Body of pancreas (tissue), 4 donors: ENCODE measurements at regions not wholly inside any gene's neighbourhood (a gene's known extent, or its start where the extent isn't known, plus 50 kb on each side); places are given as distances from the start of the nearest gene placed in this dataset.

Source experiments
- CTCF ChIP-seq, 7 experiments: fragments of 450-650 bp in 4 of 7; fragments of 200-600 bp in 3 of 7; sonication (generic) in 3 of 7; IDR thresholded peaks; one replicate each; pipeline ENCODE4 v1.5.1; 2016 to 2019; ENCODE audit warnings: antibody characterized with exemption in 7 of 7
- POLR2A ChIP-seq, 3 donors: fragments of 450-650 bp; IDR thresholded peaks; one replicate each; pipeline ENCODE4 v1.6.1; 2016; ENCODE audit warnings: antibody characterized with exemption in 3 of 3, mild to moderate bottlenecking in 2 of 3

- no peak for TF ChIP-seq CTCF (IDR thresholded peaks at IDR 0.05)
- no peak for TF ChIP-seq POLR2A (IDR thresholded peaks at IDR 0.05)
Observed at GRCh38 chr7:41788556-41788955, 85.7 kb upstream of the INHBA start.
